DOHH2 (cell line): ENCODE measurements at regions not wholly inside any gene's neighbourhood (a gene's known extent, or its start where the extent isn't known, plus 50 kb on each side); places are given as distances from the start of the nearest gene placed in this dataset.

ENCODE experiments used
- H3F3A ChIP-seq: fragments of 200-600 bp; sonication (generic), shearing (Covaris generic); 2 replicates; pipeline ENCODE4 v1.6.0; 2016; ENCODE audit warnings: antibody characterized with exemption, mild to moderate bottlenecking; ENCODE audit not compliant: control insufficient read depth, insufficient read depth
- H3K27ac ChIP-seq: fragments of 200-600 bp; sonication (generic); 2 replicates; pipeline ENCODE4 v1.5.1; 2014; ENCODE audit warnings: low read depth, mild to moderate bottlenecking, low read length, moderate library complexity
- H3K27me3 ChIP-seq: fragments of 200-600 bp; sonication (generic); 2 replicates; pipeline ENCODE4 v1.6.1; 2014; ENCODE audit warnings: mild to moderate bottlenecking, low read length, mixed read lengths; ENCODE audit not compliant: control insufficient read depth
- H3K36me3 ChIP-seq: fragments of 200-600 bp; sonication (generic); 2 replicates; pipeline ENCODE4 v1.6.1; 2014; ENCODE audit warnings: mild to moderate bottlenecking, low read length, moderate library complexity, mixed read lengths; ENCODE audit not compliant: control insufficient read depth
- H3K4me1 ChIP-seq: fragments of 200-600 bp; sonication (generic); 2 replicates; pipeline ENCODE4 v1.6.1; 2014; ENCODE audit warnings: mild to moderate bottlenecking, low read length, mixed read lengths; ENCODE audit not compliant: control insufficient read depth
- H3K4me2 ChIP-seq: fragments of 200-600 bp; sonication (generic); 2 replicates; pipeline ENCODE4 v1.6.0; 2014; ENCODE audit warnings: mild to moderate bottlenecking, low read length, moderate library complexity
- H3K4me3 ChIP-seq: fragments of 200-600 bp; sonication (generic); 2 replicates; pipeline ENCODE4 v1.5.1; 2014; ENCODE audit warnings: mild to moderate bottlenecking, low read length, mixed read lengths
- H3K79me2 ChIP-seq: fragments of 200-600 bp; sonication (generic); 2 replicates; pipeline ENCODE4 v1.6.1; 2014; ENCODE audit warnings: mild to moderate bottlenecking, low read length, mixed read lengths; ENCODE audit not compliant: control insufficient read depth
- H3K9me2 ChIP-seq: fragments of 200-600 bp; sonication (generic); replicated peaks from 2 replicates; pipeline ENCODE4 v1.6.1; 2014; ENCODE audit warnings: mild to moderate bottlenecking, low read length, mixed read lengths; ENCODE audit not compliant: control insufficient read depth
- H3K9me3 ChIP-seq: fragments of 200-600 bp; sonication (generic); 2 replicates; pipeline ENCODE4 v1.6.1; 2014; ENCODE audit warnings: antibody characterized with exemption, low read length, mixed read lengths; ENCODE audit not compliant: control insufficient read depth, insufficient read depth
- H4K20me1 ChIP-seq: fragments of 200-600 bp; sonication (generic); 2 replicates; pipeline ENCODE4 v1.6.0; 2014; ENCODE audit warnings: low read depth, mild to moderate bottlenecking, antibody characterized with exemption, low read length, moderate library complexity; ENCODE audit not compliant: control insufficient read depth, insufficient read depth
- EZH2phosphoT487 ChIP-seq: fragments of 200-600 bp; sonication (generic); IDR thresholded peaks from 2 replicates; pipeline ENCODE4 v1.6.1; 2017; ENCODE audit warnings: borderline replicate concordance, mild to moderate bottlenecking, antibody characterized with exemption, low read length, moderate library complexity, mixed read lengths
- TF ChIP-seq, protein P1 (sequence below): fragments of 200-600 bp; sonication (generic); IDR thresholded peaks from one replicate; pipeline ENCODE4 v1.5.1; 2014; ENCODE audit warnings: antibody characterized with exemption, mild to moderate bottlenecking, low read depth, low read length; ENCODE audit not compliant: poor library complexity, severe bottlenecking

DNA sequence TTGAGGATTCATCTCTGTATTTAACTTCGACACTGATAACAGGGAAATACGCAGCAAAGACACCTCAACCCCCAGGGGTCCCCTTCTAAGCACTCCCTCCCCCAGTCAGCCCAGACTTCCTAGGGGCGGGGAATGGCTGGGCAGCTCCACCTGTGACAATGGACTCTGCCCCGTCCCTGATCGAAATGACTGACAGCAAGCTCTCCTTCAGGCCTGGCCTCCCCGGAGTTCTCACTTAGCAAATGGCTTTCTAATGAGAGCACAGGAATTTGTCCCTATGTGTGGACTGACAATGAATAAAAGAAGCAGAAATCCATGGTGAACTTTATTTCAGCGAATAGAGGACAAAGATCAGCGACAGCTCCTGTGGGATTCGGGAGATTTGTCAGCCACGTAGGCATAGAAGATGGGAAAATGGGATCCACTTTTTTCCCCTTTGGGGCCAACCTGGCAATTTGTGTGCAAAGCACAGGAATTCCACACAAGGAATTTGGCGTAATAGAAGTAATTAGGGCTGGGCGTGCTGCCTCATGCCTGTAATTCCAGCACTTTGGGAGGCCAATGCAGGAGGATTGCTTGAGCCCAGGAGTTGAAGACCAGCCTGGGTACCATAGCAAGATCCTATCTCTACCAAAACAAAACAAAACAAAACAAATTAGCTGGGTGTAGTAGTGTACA is 63.8 kb downstream of the TNFAIP2 start:
- H3K27ac ChIP-seq, result no peak overlapping the region
- no peak overlapping the region for H3K4me2 ChIP-seq
- H3K27me3 ChIP-seq, result peaks cover 6% of the 10 kb centered on the region

DNA sequence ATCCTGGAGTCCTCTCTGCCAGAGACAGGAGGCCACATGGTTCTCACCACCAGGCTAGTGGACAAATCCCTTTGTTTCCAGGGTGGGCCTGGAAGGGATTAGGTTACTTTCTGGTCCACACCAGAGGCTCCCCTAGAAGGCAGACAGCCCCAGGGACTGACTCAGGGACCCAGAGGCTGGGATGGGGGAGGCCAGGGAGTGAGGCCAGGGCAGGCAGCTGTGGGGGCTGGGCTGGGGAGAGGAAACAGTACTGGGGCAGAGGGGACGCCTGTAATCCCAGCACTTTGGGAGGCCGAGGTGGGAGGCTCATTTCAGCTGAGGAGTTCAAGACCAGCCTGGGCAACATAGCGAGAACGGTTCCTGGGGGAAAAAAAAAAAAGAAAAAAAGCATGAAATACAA is 64.7 kb downstream of the TNFAIP2 start:
- H3K36me3 ChIP-seq, result no peaks in the 10 kb centered on the region
- H3K4me3 ChIP-seq, result no peak overlapping the region
- H3K9me3 ChIP-seq, result no peaks in the 10 kb centered on the region
- no peaks in the 10 kb centered on the region for H3K4me1 ChIP-seq
- TF ChIP-seq, protein P1, sequence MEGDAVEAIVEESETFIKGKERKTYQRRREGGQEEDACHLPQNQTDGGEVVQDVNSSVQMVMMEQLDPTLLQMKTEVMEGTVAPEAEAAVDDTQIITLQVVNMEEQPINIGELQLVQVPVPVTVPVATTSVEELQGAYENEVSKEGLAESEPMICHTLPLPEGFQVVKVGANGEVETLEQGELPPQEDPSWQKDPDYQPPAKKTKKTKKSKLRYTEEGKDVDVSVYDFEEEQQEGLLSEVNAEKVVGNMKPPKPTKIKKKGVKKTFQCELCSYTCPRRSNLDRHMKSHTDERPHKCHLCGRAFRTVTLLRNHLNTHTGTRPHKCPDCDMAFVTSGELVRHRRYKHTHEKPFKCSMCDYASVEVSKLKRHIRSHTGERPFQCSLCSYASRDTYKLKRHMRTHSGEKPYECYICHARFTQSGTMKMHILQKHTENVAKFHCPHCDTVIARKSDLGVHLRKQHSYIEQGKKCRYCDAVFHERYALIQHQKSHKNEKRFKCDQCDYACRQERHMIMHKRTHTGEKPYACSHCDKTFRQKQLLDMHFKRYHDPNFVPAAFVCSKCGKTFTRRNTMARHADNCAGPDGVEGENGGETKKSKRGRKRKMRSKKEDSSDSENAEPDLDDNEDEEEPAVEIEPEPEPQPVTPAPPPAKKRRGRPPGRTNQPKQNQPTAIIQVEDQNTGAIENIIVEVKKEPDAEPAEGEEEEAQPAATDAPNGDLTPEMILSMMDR, result no peak
- TF ChIP-seq EZH2phosphoT487, result no peak
- peaks cover 6% of the 10 kb centered on the region for H3K27me3 ChIP-seq
- H4K20me1 ChIP-seq, result no peaks in the 10 kb centered on the region
- no peak overlapping the region for H3K27ac ChIP-seq
- H3K79me2 ChIP-seq, result no peaks in the 10 kb centered on the region
- H3F3A ChIP-seq, result no peaks in the 10 kb centered on the region
- no peaks in the 10 kb centered on the region for H3K9me2 ChIP-seq
- H3K4me2 ChIP-seq, result no peak overlapping the region

More for the DNA sequence above, 63.8 kb downstream of the TNFAIP2 start:
- Histone ChIP-seq H3K36me3 (no peaks in the 10 kb centered on the region), H3K79me2 (no peaks in the 10 kb centered on the region), H3K9me2 (no peaks in the 10 kb centered on the region), H3K4me1 (no peaks in the 10 kb centered on the region), H3K4me3 (no peak overlapping the region), H4K20me1 (no peaks in the 10 kb centered on the region), H3F3A (no peaks in the 10 kb centered on the region), H3K9me3 (no peaks in the 10 kb centered on the region)
- no peak for TF ChIP-seq EZH2phosphoT487
- TF ChIP-seq, protein P1, result no peak

GRCh38 chr14:103188810-103189480 is 65.7 kb downstream of the TNFAIP2 start:
- no peaks in the 10 kb centered on the region for H3K4me1 ChIP-seq
- no peaks in the 10 kb centered on the region for H3K36me3 ChIP-seq
- H3K9me2 ChIP-seq, result no peaks in the 10 kb centered on the region
- H3F3A ChIP-seq, result no peaks in the 10 kb centered on the region
- H3K27me3 ChIP-seq, result peaks cover 8% of the 10 kb centered on the region
- no peaks in the 10 kb centered on the region for H3K79me2 ChIP-seq
- H4K20me1 ChIP-seq, result no peaks in the 10 kb centered on the region
- H3K27ac ChIP-seq, result no peak overlapping the region
- TF ChIP-seq EZH2phosphoT487, result no peak
- TF ChIP-seq, protein P1, result no peak
- no peak overlapping the region for H3K4me2 ChIP-seq
- H3K4me3 ChIP-seq, result no peak overlapping the region
- H3K9me3 ChIP-seq, result no peaks in the 10 kb centered on the region
